ENCODE measurements at regions not wholly inside any gene's neighbourhood (a gene's known extent, or its start where the extent isn't known, plus 50 kb on each side); places are given as distances from the start of the nearest gene placed in this dataset.

- ATAC-seq (no peak), DNase-seq (no peak)
- Histone ChIP-seq H3K4me3 (no peak overlapping the region), H3K27ac (no peak overlapping the region), H3K9me3 (peaks cover 0 to under 1% (median 0%) of the 10 kb centered on the region in 3 donors), H3K27me3 (no peaks in the 10 kb centered on the region), H3K36me3 (no peaks in the 10 kb centered on the region), H3K4me1 (no peaks in the 10 kb centered on the region)
- no peak for TF ChIP-seq POLR2A (IDR thresholded peaks at IDR 0.05)
- TF ChIP-seq, protein P1, sequence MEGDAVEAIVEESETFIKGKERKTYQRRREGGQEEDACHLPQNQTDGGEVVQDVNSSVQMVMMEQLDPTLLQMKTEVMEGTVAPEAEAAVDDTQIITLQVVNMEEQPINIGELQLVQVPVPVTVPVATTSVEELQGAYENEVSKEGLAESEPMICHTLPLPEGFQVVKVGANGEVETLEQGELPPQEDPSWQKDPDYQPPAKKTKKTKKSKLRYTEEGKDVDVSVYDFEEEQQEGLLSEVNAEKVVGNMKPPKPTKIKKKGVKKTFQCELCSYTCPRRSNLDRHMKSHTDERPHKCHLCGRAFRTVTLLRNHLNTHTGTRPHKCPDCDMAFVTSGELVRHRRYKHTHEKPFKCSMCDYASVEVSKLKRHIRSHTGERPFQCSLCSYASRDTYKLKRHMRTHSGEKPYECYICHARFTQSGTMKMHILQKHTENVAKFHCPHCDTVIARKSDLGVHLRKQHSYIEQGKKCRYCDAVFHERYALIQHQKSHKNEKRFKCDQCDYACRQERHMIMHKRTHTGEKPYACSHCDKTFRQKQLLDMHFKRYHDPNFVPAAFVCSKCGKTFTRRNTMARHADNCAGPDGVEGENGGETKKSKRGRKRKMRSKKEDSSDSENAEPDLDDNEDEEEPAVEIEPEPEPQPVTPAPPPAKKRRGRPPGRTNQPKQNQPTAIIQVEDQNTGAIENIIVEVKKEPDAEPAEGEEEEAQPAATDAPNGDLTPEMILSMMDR (IDR thresholded peaks at IDR 0.05 in 4 of 5, conservative IDR thresholded peaks at IDR 0.05 in 1 of 5) = no peak
- in situ Hi-C loops (cut with MboI; ENCODE audit: low sequenced_read_pairs in 4 of 4) (no loop called here), intact Hi-C loops (cut with DNase I; ENCODE audit: low total_unique reads) (no loop called here)
Observed at GRCh38 chr2:22719396-22719795, 665.6 kb upstream of the KLHL29 start.

DNA sequence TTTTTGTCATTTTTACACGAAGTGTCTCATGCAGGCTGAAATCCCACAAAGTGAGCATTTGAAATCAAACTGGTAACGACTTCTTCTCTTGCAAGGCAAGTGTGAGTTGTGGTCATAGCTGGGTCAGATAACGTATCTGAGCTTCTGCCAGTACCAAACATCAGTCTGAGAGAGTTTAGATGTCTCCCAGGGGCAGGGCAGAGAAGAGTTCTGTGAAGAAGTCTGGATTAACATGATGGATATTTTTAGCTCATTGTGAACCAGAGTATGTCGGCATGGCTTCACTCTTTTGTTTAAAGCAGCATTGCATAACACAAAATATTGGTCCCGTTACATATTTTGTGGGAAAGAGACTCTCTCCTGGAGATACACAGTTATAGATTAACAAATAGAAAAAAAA lies 655.5 kb upstream of the KLHL29 start:
- in situ Hi-C loops (cut with MboI; ENCODE audit: low sequenced_read_pairs in 4 of 4) = no loop called here
- TF ChIP-seq POLR2A (IDR thresholded peaks at IDR 0.05) = no peak
- TF ChIP-seq, protein P1 (IDR thresholded peaks at IDR 0.05 in 4 of 5, conservative IDR thresholded peaks at IDR 0.05 in 1 of 5) = no peak
- ATAC-seq = no peak

DNA sequence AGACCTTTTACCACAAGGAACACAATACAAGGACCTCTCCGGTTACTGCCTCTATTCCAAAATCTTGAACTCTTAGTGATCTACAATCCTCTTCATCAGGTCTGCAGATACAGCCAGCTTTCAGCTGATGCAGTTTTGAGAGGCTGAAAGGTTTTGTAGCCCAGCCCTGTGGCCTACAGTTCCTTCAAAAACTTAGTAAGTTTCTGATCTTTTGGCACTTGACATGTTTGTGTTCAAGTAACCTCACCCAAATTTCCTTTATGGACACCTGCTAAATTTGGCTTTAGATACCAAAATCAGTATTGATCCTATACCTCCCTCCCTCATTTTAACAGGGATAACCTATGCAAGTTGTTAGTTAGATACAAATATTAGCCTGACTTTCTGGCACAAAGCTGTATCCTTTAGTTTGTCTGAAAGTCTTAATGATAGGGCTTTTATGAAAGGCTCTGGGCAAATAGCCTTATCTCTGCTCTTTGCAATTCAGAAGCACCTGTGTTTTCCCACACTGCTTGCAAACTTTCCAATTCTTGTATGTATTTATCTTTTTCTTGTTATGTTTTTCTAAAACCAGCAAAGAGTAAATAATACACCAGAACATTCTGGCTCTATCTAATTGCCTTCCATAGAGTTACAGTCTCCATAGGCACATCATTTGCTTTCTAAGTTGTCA lies 650.5 kb upstream of the KLHL29 start:
- DNase-seq (no peak), ATAC-seq (no peak)
- H3K4me1 ChIP-seq = no peaks in the 10 kb centered on the region
- H3K27ac ChIP-seq = no peak overlapping the region
- no peaks in the 10 kb centered on the region for H3K27me3 ChIP-seq
- no peaks in the 10 kb centered on the region for H3K9me3 ChIP-seq
- intact Hi-C loops (cut with DNase I; ENCODE audit: low total_unique reads) = no loop called here
- TF ChIP-seq POLR2A (IDR thresholded peaks at IDR 0.05) = no peak
- TF ChIP-seq, protein P1 (IDR thresholded peaks at IDR 0.05 in 4 of 5, conservative IDR thresholded peaks at IDR 0.05 in 1 of 5) = no peak
- in situ Hi-C loops (cut with MboI; ENCODE audit: low sequenced_read_pairs in 4 of 4) = no loop called here
- no peaks in the 10 kb centered on the region for H3K36me3 ChIP-seq
- no peak overlapping the region for H3K4me3 ChIP-seq

More for the DNA sequence above, 655.5 kb upstream of the KLHL29 start:
- H3K4me3 ChIP-seq = no peak overlapping the region
- no peaks in the 10 kb centered on the region for H3K27me3 ChIP-seq
- intact Hi-C loops (cut with DNase I; ENCODE audit: low total_unique reads) = no loop called here
- peaks cover 0 to 6% (median 0%) of the 10 kb centered on the region in 3 donors for H3K9me3 ChIP-seq
- no peak overlapping the region for H3K27ac ChIP-seq
- no peaks in the 10 kb centered on the region for H3K4me1 ChIP-seq
- H3K36me3 ChIP-seq = no peaks in the 10 kb centered on the region
- DNase-seq = no peak

DNA sequence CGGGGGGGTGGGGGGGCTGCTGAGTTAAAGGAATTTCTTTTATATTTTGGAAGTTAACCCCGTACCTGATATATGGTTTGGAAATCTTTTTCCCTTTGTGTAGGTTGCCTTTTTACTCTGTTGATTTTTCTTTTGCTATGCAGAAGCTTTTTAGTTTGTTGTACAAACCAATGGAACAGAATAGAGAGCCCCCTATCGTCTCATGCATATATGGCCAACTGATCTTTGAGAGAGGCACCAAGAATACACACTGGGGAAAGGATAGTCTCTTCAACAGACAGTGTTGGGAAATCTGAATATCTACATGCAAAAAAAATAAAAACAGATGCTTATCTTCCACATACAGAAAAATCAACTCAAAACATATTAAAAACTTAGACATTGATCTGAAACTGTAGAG lies 647.8 kb upstream of the KLHL29 start:
- no peak for DNase-seq

More for the DNA sequence above, 647.8 kb upstream of the KLHL29 start:
- ATAC-seq = no peak
- no peak overlapping the region for H3K27ac ChIP-seq
- intact Hi-C loops (cut with DNase I; ENCODE audit: low total_unique reads) (no loop called here), in situ Hi-C loops (cut with MboI; ENCODE audit: low sequenced_read_pairs in 4 of 4) (no loop called here)
- no peaks in the 10 kb centered on the region for H3K36me3 ChIP-seq
- H3K4me1 ChIP-seq = no peaks in the 10 kb centered on the region
- H3K9me3 ChIP-seq = no peaks in the 10 kb centered on the region
- no peak overlapping the region for H3K4me3 ChIP-seq
- TF ChIP-seq, protein P1 (IDR thresholded peaks at IDR 0.05 in 4 of 5, conservative IDR thresholded peaks at IDR 0.05 in 1 of 5) = no peak
- TF ChIP-seq POLR2A (IDR thresholded peaks at IDR 0.05) = no peak
- H3K27me3 ChIP-seq = no peaks in the 10 kb centered on the region

Measured in gastrocnemius medialis (tissue), 4 donors.